ENCODE measurements at regions not wholly inside any gene's neighbourhood (a gene's known extent, or its start where the extent isn't known, plus 50 kb on each side); places are given as distances from the start of the nearest gene placed in this dataset.

DNA sequence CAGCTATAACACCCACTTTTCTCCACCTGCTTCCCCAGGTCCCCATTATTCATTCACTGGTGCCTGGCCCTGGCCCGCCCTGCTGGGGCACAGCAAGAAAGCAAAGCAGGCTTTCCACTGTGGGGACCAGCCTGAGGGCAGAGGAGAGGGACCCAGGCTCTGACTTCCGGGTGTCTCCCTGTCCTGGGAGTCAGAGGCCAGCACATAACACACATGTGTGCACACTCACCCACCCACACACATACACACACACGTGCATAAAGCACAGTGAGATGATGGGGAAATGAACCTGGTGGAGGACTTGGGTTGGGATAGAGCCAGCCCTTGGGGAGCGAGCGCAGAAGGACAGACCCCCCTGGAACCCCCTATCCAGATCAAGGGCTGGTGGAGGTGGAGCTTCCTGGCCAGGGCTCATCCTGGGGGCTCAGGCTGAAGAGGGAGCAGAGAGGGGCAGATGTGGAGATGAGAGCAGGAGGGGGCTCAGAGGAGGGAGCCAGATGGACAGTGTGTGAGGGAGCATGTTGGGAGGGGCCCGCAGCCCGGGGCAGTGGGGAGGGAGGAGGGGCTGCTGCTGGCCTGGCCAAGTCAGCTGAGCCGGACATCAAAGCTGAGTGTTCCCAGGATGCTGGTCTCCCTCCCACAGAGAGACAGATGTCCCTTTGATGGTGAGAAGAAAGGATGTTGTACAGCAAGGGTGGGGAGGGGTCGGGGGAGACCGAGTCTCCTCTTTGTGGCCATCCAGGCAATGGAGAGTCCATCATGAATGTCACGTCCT is 78.2 kb downstream of the LINGO1 start:
- TF ChIP-seq EHF (CRISPR knock-in tag; IDR thresholded peaks at IDR 0.05) = no peak
- 53% methylated on average over 9 of the region's 11 CpGs for WGBS (ENCODE audit: missing lambda C conversion rate)
- CTCF ChIA-PET = interaction anchor here (1.0 to 7.6 kb wide), 3 partner anchors 11 to 436 kb away, joined by 3 to 60 read pairs (median 3); no protein-coding TSS in a partner anchor
- Histone ChIP-seq H3K27ac (no peak overlapping the region), H3K4me2 (no peak overlapping the region), H3K9me3 (no peaks in the 10 kb centered on the region), H3K4me3 (no peak overlapping the region), H3K4me1 (no peaks in the 10 kb centered on the region)
- FAIRE-seq (no peak), ATAC-seq (no peak), DNase-seq (ENCODE audit: low read depth in 1 of 2, low spot score in 1 of 2) (no peak)
- POLR2A ChIA-PET = no interaction called here

DNA sequence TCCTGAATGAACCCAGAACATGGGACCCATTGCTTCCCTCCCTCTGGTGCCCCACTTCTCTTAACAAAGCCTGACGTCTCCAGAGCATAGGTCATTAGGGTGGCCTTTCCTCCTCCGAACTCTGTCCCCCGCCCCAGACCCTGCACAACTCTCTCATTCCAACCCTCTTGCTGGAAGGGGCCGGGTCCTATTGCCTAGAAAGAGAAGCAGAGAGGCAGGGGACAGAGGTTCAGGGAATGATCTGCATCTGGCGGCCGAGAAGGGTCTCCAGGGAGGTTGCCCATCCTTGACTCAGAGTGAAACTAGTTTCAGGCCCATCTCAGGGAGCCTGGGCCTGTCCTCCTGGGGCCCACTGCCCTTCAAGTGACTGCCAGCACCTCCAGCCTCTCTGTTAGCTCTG is 79.0 kb downstream of the LINGO1 start:
- CTCF ChIA-PET = interaction anchor here (1.0 to 7.6 kb wide), 2 partner anchors 11 to 435 kb away, joined by 3 to 60 read pairs; no protein-coding TSS in a partner anchor
- no peak for ATAC-seq

DNA sequence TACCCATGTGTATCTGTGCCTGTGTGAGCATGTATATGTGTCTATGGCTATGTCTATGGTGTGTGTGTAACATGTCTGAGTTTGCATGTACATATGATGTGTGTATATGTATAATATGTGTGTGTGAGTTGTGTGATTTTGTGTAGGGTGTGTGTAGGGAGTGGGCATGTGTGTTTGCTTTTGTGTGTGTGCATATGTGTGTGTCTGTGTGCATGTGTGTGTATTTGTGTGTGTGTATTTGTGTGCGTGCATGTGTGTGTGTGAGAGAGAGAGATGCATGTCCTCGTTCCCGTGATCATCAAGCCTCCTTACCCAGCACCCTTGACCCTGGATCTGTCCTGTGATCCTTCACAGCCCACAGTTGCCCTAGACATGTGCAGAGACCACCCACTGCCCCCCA is 79.5 kb downstream of the LINGO1 start:
- Histone ChIP-seq H3K4me3 (no peak overlapping the region), H3K4me1 (no peaks in the 10 kb centered on the region), H3K4me2 (no peak overlapping the region), H3K9me3 (no peaks in the 10 kb centered on the region), H3K27ac (no peak overlapping the region)
- ChIA-PET POLR2A (no interaction called here), CTCF (interaction anchor here (0.6 to 7.6 kb wide), 3 partner anchors 10 to 459 kb away, joined by 3 to 60 read pairs (median 5); no protein-coding TSS in a partner anchor)
- TF ChIP-seq, protein P1, sequence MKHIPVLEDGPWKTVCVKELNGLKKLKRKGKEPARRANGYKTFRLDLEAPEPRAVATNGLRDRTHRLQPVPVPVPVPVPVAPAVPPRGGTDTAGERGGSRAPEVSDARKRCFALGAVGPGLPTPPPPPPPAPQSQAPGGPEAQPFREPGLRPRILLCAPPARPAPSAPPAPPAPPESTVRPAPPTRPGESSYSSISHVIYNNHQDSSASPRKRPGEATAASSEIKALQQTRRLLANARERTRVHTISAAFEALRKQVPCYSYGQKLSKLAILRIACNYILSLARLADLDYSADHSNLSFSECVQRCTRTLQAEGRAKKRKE (CRISPR knock-in tag; IDR thresholded peaks at IDR 0.05; ENCODE audit: low read depth) = no peak
- TF ChIP-seq POLR2A (IDR thresholded peaks at IDR 0.05; ENCODE audit: low read length) (no peak), GATA3 (IDR thresholded peaks at IDR 0.05; ENCODE audit: borderline replicate concordance) (no peak), CBX8 (IDR thresholded peaks at IDR 0.05) (no peak), TFCP2L1 (CRISPR knock-in tag; IDR thresholded peaks at IDR 0.05) (no peak), ZSCAN20 (CRISPR knock-in tag; IDR thresholded peaks at IDR 0.05) (no peak), KDM1A (IDR thresholded peaks at IDR 0.05; ENCODE audit: low read depth) (no peak), CBX2 (IDR thresholded peaks at IDR 0.05; ENCODE audit: borderline replicate concordance, low read depth) (no peak), SMC3 (IDR thresholded peaks at IDR 0.05) (no peak), RFX5 (IDR thresholded peaks at IDR 0.05) (no peak)
- no peak for FAIRE-seq
- 87% methylated on average over 3 of the region's 3 CpGs for WGBS (ENCODE audit: missing lambda C conversion rate)
- no peak for ATAC-seq
- DNase-seq (ENCODE audit: low read depth in 1 of 2, low spot score in 1 of 2) = no peak

More for the DNA sequence above, 79.0 kb downstream of the LINGO1 start:
- H3K9me3 ChIP-seq = no peaks in the 10 kb centered on the region
- DNase-seq (ENCODE audit: low read depth in 1 of 2, low spot score in 1 of 2) (no peak), FAIRE-seq (no peak)
- H3K4me1 ChIP-seq = no peaks in the 10 kb centered on the region
- TF ChIP-seq, protein P2, sequence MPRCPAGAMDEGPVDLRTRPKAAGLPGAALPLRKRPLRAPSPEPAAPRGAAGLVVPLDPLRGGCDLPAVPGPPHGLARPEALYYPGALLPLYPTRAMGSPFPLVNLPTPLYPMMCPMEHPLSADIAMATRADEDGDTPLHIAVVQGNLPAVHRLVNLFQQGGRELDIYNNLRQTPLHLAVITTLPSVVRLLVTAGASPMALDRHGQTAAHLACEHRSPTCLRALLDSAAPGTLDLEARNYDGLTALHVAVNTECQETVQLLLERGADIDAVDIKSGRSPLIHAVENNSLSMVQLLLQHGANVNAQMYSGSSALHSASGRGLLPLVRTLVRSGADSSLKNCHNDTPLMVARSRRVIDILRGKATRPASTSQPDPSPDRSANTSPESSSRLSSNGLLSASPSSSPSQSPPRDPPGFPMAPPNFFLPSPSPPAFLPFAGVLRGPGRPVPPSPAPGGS (IDR thresholded peaks at IDR 0.05) = no peak
- TF ChIP-seq POLR2A (IDR thresholded peaks at IDR 0.05; ENCODE audit: low read length) (no peak), POLR2AphosphoS2 (conservative IDR thresholded peaks at IDR 0.05; ENCODE audit: low read length) (no peak), NR3C1 (IDR thresholded peaks at IDR 0.05) (no peak), NFE2L2 (conservative IDR thresholded peaks at IDR 0.05; ENCODE audit: low read length) (no peak), EHF (CRISPR knock-in tag; IDR thresholded peaks at IDR 0.05) (no peak), FOXS1 (CRISPR knock-in tag; IDR thresholded peaks at IDR 0.05) (no peak), TP53 (CRISPR knock-in tag; IDR thresholded peaks at IDR 0.05) (no peak), HDAC2 (IDR thresholded peaks at IDR 0.05) (no peak), ZC3H11A (IDR thresholded peaks at IDR 0.05) (no peak), MAZ (IDR thresholded peaks at IDR 0.05; ENCODE audit: borderline replicate concordance, low read depth, low read length) (no peak), CBX8 (IDR thresholded peaks at IDR 0.05) (no peak), HOXB5 (CRISPR knock-in tag; IDR thresholded peaks at IDR 0.05) (no peak), CHD2 (IDR thresholded peaks at IDR 0.05; ENCODE audit: low read length, partially characterized antibody) (no peak), FOSB (CRISPR knock-in tag; IDR thresholded peaks at IDR 0.05) (no peak), HOXB13 (CRISPR knock-in tag; IDR thresholded peaks at IDR 0.05; ENCODE audit: low read depth) (no peak), EP300 (IDR thresholded peaks at IDR 0.05) (no peak)
- TF ChIP-seq, protein P3, sequence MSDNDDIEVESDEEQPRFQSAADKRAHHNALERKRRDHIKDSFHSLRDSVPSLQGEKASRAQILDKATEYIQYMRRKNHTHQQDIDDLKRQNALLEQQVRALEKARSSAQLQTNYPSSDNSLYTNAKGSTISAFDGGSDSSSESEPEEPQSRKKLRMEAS (IDR thresholded peaks at IDR 0.05) = no peak
- WGBS (ENCODE audit: missing lambda C conversion rate) = 56% methylated on average over 6 of the region's 6 CpGs
- no peak overlapping the region for H3K4me3 ChIP-seq
- no peak overlapping the region for H3K4me2 ChIP-seq
- POLR2A ChIA-PET = no interaction called here
- no peak overlapping the region for H3K27ac ChIP-seq
